ENCODE measurements at regions not wholly inside any gene's neighbourhood (a gene's known extent, or its start where the extent isn't known, plus 50 kb on each side); places are given as distances from the start of the nearest gene placed in this dataset.

- TF ChIP-seq ZNF416 (CRISPR knock-in tag; IDR thresholded peaks at IDR 0.05) (no peak), HMGA2 (CRISPR knock-in tag; IDR thresholded peaks at IDR 0.05) (no peak), ZBTB43 (CRISPR knock-in tag; IDR thresholded peaks at IDR 0.05) (no peak), ATF1 (CRISPR knock-in tag; IDR thresholded peaks at IDR 0.05) (no peak), ETV6 (CRISPR knock-in tag; IDR thresholded peaks at IDR 0.05) (no peak), NFE2L1 (CRISPR knock-in tag; IDR thresholded peaks at IDR 0.05) (no peak), RELA (CRISPR knock-in tag; IDR thresholded peaks at IDR 0.05; ENCODE audit: borderline replicate concordance) (no peak), SP1 (CRISPR knock-in tag; conservative IDR thresholded peaks at IDR 0.05) (no peak), OVOL2 (CRISPR knock-in tag; IDR thresholded peaks at IDR 0.05; ENCODE audit: borderline replicate concordance) (no peak)
- TF ChIP-seq, protein P1, sequence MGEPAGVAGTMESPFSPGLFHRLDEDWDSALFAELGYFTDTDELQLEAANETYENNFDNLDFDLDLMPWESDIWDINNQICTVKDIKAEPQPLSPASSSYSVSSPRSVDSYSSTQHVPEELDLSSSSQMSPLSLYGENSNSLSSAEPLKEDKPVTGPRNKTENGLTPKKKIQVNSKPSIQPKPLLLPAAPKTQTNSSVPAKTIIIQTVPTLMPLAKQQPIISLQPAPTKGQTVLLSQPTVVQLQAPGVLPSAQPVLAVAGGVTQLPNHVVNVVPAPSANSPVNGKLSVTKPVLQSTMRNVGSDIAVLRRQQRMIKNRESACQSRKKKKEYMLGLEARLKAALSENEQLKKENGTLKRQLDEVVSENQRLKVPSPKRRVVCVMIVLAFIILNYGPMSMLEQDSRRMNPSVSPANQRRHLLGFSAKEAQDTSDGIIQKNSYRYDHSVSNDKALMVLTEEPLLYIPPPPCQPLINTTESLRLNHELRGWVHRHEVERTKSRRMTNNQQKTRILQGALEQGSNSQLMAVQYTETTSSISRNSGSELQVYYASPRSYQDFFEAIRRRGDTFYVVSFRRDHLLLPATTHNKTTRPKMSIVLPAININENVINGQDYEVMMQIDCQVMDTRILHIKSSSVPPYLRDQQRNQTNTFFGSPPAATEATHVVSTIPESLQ (CRISPR knock-in tag; IDR thresholded peaks at IDR 0.05), result no peak
- TF ChIP-seq, protein P2, sequence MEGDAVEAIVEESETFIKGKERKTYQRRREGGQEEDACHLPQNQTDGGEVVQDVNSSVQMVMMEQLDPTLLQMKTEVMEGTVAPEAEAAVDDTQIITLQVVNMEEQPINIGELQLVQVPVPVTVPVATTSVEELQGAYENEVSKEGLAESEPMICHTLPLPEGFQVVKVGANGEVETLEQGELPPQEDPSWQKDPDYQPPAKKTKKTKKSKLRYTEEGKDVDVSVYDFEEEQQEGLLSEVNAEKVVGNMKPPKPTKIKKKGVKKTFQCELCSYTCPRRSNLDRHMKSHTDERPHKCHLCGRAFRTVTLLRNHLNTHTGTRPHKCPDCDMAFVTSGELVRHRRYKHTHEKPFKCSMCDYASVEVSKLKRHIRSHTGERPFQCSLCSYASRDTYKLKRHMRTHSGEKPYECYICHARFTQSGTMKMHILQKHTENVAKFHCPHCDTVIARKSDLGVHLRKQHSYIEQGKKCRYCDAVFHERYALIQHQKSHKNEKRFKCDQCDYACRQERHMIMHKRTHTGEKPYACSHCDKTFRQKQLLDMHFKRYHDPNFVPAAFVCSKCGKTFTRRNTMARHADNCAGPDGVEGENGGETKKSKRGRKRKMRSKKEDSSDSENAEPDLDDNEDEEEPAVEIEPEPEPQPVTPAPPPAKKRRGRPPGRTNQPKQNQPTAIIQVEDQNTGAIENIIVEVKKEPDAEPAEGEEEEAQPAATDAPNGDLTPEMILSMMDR (IDR thresholded peaks at IDR 0.05), result no peak
Observed at GRCh38 chr1:214861615-214862014, 220.9 kb upstream of the KCNK2 start (continued).

DNA sequence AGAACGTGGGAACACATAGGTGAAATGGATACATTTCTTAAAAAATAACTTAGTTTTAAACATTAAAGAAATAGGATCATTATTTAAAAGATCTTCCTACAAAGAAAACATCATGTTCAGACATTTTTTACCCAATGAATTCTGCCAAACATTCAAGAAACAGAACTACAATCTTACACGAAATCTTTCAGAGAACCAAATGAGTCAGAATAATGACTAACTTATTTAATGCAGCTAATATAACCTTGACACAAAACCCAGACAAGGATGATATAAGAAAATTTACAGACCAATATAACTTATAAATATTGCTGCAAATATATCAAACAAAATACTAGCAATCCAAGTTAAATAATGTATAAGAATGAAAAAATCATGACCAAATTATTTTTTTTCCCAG, 220.1 kb upstream of the KCNK2 start:
- no peak overlapping the region for H3K27ac Mint-ChIP-seq
- ATAC-seq, result no peak
- no peak overlapping the region for H3K4me3 Mint-ChIP-seq
- peaks cover 6% of the 10 kb centered on the region for H3K9me3 Mint-ChIP-seq
- ChIA-PET CTCF (no interaction called here), POLR2A (no interaction called here)
- H3K36me3 Mint-ChIP-seq, result no peaks in the 10 kb centered on the region
- no peak for DNase-seq (ENCODE audit: low spot score)
- no peaks in the 10 kb centered on the region for H3K27me3 Mint-ChIP-seq (ENCODE audit: low read depth)
- no peaks in the 10 kb centered on the region for H3K4me1 Mint-ChIP-seq
- TF ChIP-seq SMAD3 (CRISPR knock-in tag; IDR thresholded peaks at IDR 0.05; ENCODE audit: borderline replicate concordance) (no peak), CBFB (CRISPR knock-in tag; IDR thresholded peaks at IDR 0.05; ENCODE audit: low read depth) (no peak), STAT6 (CRISPR knock-in tag; conservative IDR thresholded peaks at IDR 0.05; ENCODE audit: low read depth) (no peak), ZBTB21 (CRISPR knock-in tag; IDR thresholded peaks at IDR 0.05; ENCODE audit: borderline replicate concordance) (no peak), FOXK1 (CRISPR knock-in tag; IDR thresholded peaks at IDR 0.05) (no peak), GABPB1 (CRISPR knock-in tag; IDR thresholded peaks at IDR 0.05) (no peak), ZNF138 (CRISPR knock-in tag; conservative IDR thresholded peaks at IDR 0.05) (no peak), ELF4 (CRISPR knock-in tag; IDR thresholded peaks at IDR 0.05; ENCODE audit: low read depth) (no peak)

Data from WTC11 (cell line).